MM.1S (cell line): ENCODE measurements at regions not wholly inside any gene's neighbourhood (a gene's known extent, or its start where the extent isn't known, plus 50 kb on each side); places are given as distances from the start of the nearest gene placed in this dataset.

Experiments
- CTCF ChIP-seq: fragments of 300-600 bp; sonication (generic); IDR thresholded peaks from 2 replicates; pipeline ENCODE4 v1.5.1; 2016; ENCODE audit warnings: antibody characterized with exemption, low read length, mixed read lengths
- EZH2 ChIP-seq: fragments of 300-600 bp; sonication (generic); optimal IDR thresholded peaks from 2 replicates; pipeline ENCODE3; 2017; ENCODE audit warnings: low read depth, mild to moderate bottlenecking, antibody characterized with exemption, low read length, mixed read lengths

- TF ChIP-seq CTCF (no peak), EZH2 (no peak)
Measured at GRCh38 chr5:114099161-114099560, 262.7 kb upstream of the KCNN2 start.
